SK-N-SH (cell line): ENCODE measurements at regions not wholly inside any gene's neighbourhood (a gene's known extent, or its start where the extent isn't known, plus 50 kb on each side); places are given as distances from the start of the nearest gene placed in this dataset.

ENCODE experiments used
- CTCF ChIA-PET: fragments of 300-600, 350-600 bp; formaldehyde crosslinking; extraction: SDS; loops from one replicate; lab custom pipeline; 2021; lab: Yijun Ruan, JAX
- POLR2A ChIA-PET: fragments of 350-600 bp; sonication (Branson Sonifier 250); formaldehyde crosslinking; extraction: SDS; loops from one replicate; lab custom pipeline; 2020; ENCODE audit warnings: antibody characterized with exemption, inconsistent platforms; lab: Yijun Ruan, JAX
- DNase-seq: peaks from one replicate; pipeline ENCODE4 v3.0.0; 2012
- H2AFZ ChIP-seq: fragments of 200-600 bp; sonication (generic); 2 replicates; pipeline ENCODE4 v1.8.1; 2016; ENCODE audit warnings: antibody characterized with exemption, mild to moderate bottlenecking, low read depth
- H3F3A ChIP-seq: fragments of 200-600 bp; sonication (generic); replicated peaks from 2 replicates; pipeline ENCODE3; 2016; ENCODE audit warnings: antibody characterized with exemption, mild to moderate bottlenecking; ENCODE audit not compliant: insufficient read depth
- H3K27ac ChIP-seq, 2 experiments: fragments of 200-500 bp in 1 of 2; fragments of 200-600 bp in 1 of 2; sonication (Bioruptor generic) in 1 of 2; sonication (generic), shearing (Covaris generic) in 1 of 2; 2 replicates each; pipeline versions ENCODE4 v1.5.1 to v1.6.1; 2014 to 2016; ENCODE audit warnings: low read depth in 2 of 2, inconsistent platforms in 1 of 2, low read length in 1 of 2, mild to moderate bottlenecking in 1 of 2, mixed read lengths in 1 of 2
- H3K27me3 ChIP-seq: fragments of 200-600 bp; sonication (generic), shearing (Covaris generic); 2 replicates; pipeline ENCODE4 v1.6.1; 2016; ENCODE audit warnings: mixed run types; ENCODE audit not compliant: insufficient read depth
- H3K36me3 ChIP-seq, 2 experiments: fragments of 200-500 bp in 1 of 2; fragments of 200-600 bp in 1 of 2; sonication (Bioruptor generic) in 1 of 2; sonication (generic) in 1 of 2; replicated peaks in 1 of 2; 2 replicates each; pipeline versions ENCODE3 to v1.5.1; 2014 to 2016; ENCODE audit warnings: low read length in 1 of 2, mild to moderate bottlenecking in 1 of 2; ENCODE audit not compliant: insufficient read depth in 2 of 2, control insufficient read depth in 1 of 2
- H3K4me1 ChIP-seq, 2 experiments: fragments of 200-500 bp in 1 of 2; fragments of 200-600 bp in 1 of 2; sonication (Bioruptor generic) in 1 of 2; sonication (generic), shearing (Covaris generic) in 1 of 2; 2 replicates each; pipeline versions ENCODE4 v1.5.1 to v1.6.1; 2014 to 2016; ENCODE audit warnings: low read depth in 1 of 2, low read length in 1 of 2, mixed run types in 1 of 2; ENCODE audit not compliant: insufficient read depth in 2 of 2, control insufficient read depth in 1 of 2
- H3K4me2 ChIP-seq: fragments of 200-600 bp; sonication (generic), shearing (Covaris generic); 2 replicates; pipeline ENCODE4 v1.6.1; 2017; ENCODE audit warnings: mixed run types
- H3K4me3 ChIP-seq, 2 experiments: fragments of 200-500 bp in 1 of 2; fragments of 200-600 bp in 1 of 2; sonication (Bioruptor generic) in 1 of 2; sonication (generic), shearing (Covaris generic) in 1 of 2; 2 replicates each; pipeline versions ENCODE4 v1.5.1 to v1.8.1; 2014 to 2016; ENCODE audit warnings: low read depth in 2 of 2, inconsistent platforms in 1 of 2, low read length in 1 of 2, mild to moderate bottlenecking in 1 of 2, mixed read lengths in 1 of 2, moderate library complexity in 1 of 2
- H3K79me2 ChIP-seq: fragments of 200-600 bp; sonication (generic); 2 replicates; pipeline ENCODE4 v1.8.1; 2017; ENCODE audit warnings: mild to moderate bottlenecking; ENCODE audit not compliant: insufficient read depth
- H3K9ac ChIP-seq: fragments of 200-600 bp; sonication (generic); 2 replicates; pipeline ENCODE4 v1.6.1; 2017; ENCODE audit warnings: mixed run types
- H3K9me2 ChIP-seq: fragments of 200-600 bp; sonication (generic); 2 replicates; pipeline ENCODE4 v1.6.1; 2017; ENCODE audit warnings: mixed run types
- H3K9me3 ChIP-seq: fragments of 200-600 bp; sonication (generic); 2 replicates; pipeline ENCODE4 v1.6.1; 2017; ENCODE audit warnings: mixed run types, mild to moderate bottlenecking, moderate library complexity
- H4K20me1 ChIP-seq: fragments of 200-600 bp; sonication (generic); 2 replicates; pipeline ENCODE4 v1.6.1; 2017; ENCODE audit warnings: mild to moderate bottlenecking, mixed run types; ENCODE audit not compliant: insufficient read depth
- CTCF ChIP-seq: fragments of 200-600 bp; sonication (generic); IDR thresholded peaks from 2 replicates; pipeline ENCODE4 v1.6.1; 2017; ENCODE audit warnings: antibody characterized with exemption, mild to moderate bottlenecking, moderate library complexity
- FOXJ3 ChIP-seq: sonication (generic); formaldehyde crosslinking; IDR thresholded peaks from 2 replicates; pipeline ENCODE4 v1.5.1; 2020; ENCODE audit warnings: mild to moderate bottlenecking, missing genetic modification reagents
- GATA2 ChIP-seq: sonication (generic); formaldehyde crosslinking; IDR thresholded peaks from 2 replicates; pipeline ENCODE4 v1.5.0; 2020; ENCODE audit warnings: mild to moderate bottlenecking, missing genetic modification reagents
- SIN3A ChIP-seq: IDR thresholded peaks from 2 replicates; pipeline ENCODE4 v1.6.1; 2012; ENCODE audit warnings: low read depth, mild to moderate bottlenecking, low read length, moderate library complexity, borderline replicate concordance
- USF1 ChIP-seq: IDR thresholded peaks from 2 replicates; pipeline ENCODE4 v1.4.0; 2012; ENCODE audit warnings: low read depth, borderline replicate concordance
- YY1 ChIP-seq: IDR thresholded peaks from 2 replicates; pipeline ENCODE4 v1.4.0; 2012; ENCODE audit warnings: low read depth, mild to moderate bottlenecking
- WGBS: methylation state at CpG from one replicate; pipeline ENCODE4 v1.1.6; 2017; ENCODE audit warnings: low lambda C conversion rate; 5-methylcytosine and 5-hydroxymethylcytosine counted together

GRCh38 chr7:66500087-66500486 is 128.6 kb upstream of the KCTD7 start:
- ChIA-PET POLR2A (no interaction called here), CTCF (no interaction called here)
- Histone ChIP-seq H3K4me3 (no peak overlapping the region), H3K4me2 (no peak overlapping the region), H3K9me2 (no peaks in the 10 kb centered on the region), H3K79me2 (no peaks in the 10 kb centered on the region), H3F3A (peaks cover 3% of the 10 kb centered on the region), H3K36me3 (no peaks in the 10 kb centered on the region), H3K4me1 (no peaks in the 10 kb centered on the region), H3K27ac (no peak overlapping the region), H3K27me3 (no peaks in the 10 kb centered on the region), H3K9ac (no peak overlapping the region), H2AFZ (no peak overlapping the region), H4K20me1 (no peaks in the 10 kb centered on the region)
- no peak for DNase-seq
- whole genome bisulfite sequencing = 100% methylated on average over 3 of the region's 3 CpGs
- TF ChIP-seq USF1 = peak; percentile 41; the same call in 1 of the 2 replicates
- TF ChIP-seq GATA2 (CRISPR knock-in tag) = no peak
- TF ChIP-seq, all 33 proteins: peak for 1
- H3K9me3 ChIP-seq = no peaks in the 10 kb centered on the region

- H3K27ac ChIP-seq = no peak overlapping the region
- no peaks in the 10 kb centered on the region for H3K9me2 ChIP-seq
- no peaks in the 10 kb centered on the region for H3K9me3 ChIP-seq
- TF ChIP-seq YY1 = no peak
- peak; percentile 39; the same call in 1 of the 2 replicates for TF ChIP-seq CTCF
- H3F3A ChIP-seq = peaks cover 3% of the 10 kb centered on the region
- peak; percentile 65 for DNase-seq
- H2AFZ ChIP-seq = no peak overlapping the region
- H3K4me1 ChIP-seq = no peaks in the 10 kb centered on the region
- no peaks in the 10 kb centered on the region for H3K27me3 ChIP-seq
- no peak overlapping the region for H3K4me2 ChIP-seq
- no peak overlapping the region for H3K4me3 ChIP-seq
- ChIA-PET POLR2A (no interaction called here), CTCF (interaction anchor here (0.8 kb wide), 1 partner anchor 8 kb away, joined by 3 read pairs; no protein-coding TSS in a partner anchor)
- H3K36me3 ChIP-seq = no peaks in the 10 kb centered on the region
- H4K20me1 ChIP-seq = no peaks in the 10 kb centered on the region
- H3K79me2 ChIP-seq = no peaks in the 10 kb centered on the region
- WGBS = 92% methylated on average over 12 of the region's 12 CpGs
- H3K9ac ChIP-seq = no peak overlapping the region
These were observed 126.2 kb upstream of the KCTD7 start for GRCh38 chr7:66502230-66503035.

- Histone ChIP-seq H4K20me1 (no peaks in the 10 kb centered on the region), H3K4me2 (no peak overlapping the region), H2AFZ (no peak overlapping the region), H3K27me3 (no peaks in the 10 kb centered on the region), H3K9ac (no peak overlapping the region), H3K27ac (no peak overlapping the region), H3F3A (peaks cover 3% of the 10 kb centered on the region), H3K79me2 (no peaks in the 10 kb centered on the region), H3K9me2 (no peaks in the 10 kb centered on the region), H3K4me3 (no peak overlapping the region), H3K9me3 (no peaks in the 10 kb centered on the region), H3K4me1 (no peaks in the 10 kb centered on the region), H3K36me3 (no peaks in the 10 kb centered on the region)
- no peak for DNase-seq
- 65% methylated on average over 12 of the region's 13 CpGs for WGBS
- CTCF ChIA-PET = interaction anchor here (0.8 kb wide), 1 partner anchor 8 kb away, joined by 3 read pairs; no protein-coding TSS in a partner anchor
- no peak for TF ChIP-seq SIN3A
- no peak for TF ChIP-seq FOXJ3 (CRISPR knock-in tag)
- no peak for TF ChIP-seq YY1
- POLR2A ChIA-PET = interaction anchor here (1.5 kb wide), 1 partner anchor 10 kb away, joined by 6 read pairs; no protein-coding TSS in a partner anchor
These were observed 125.7 kb upstream of the KCTD7 start for GRCh38 chr7:66503036-66503370.
